Fibroblast of pulmonary artery (primary cell): ENCODE measurements at regions not wholly inside any gene's neighbourhood (a gene's known extent, or its start where the extent isn't known, plus 50 kb on each side); places are given as distances from the start of the nearest gene placed in this dataset.
"Not testable (repeated sequence)": the region's sequence is repeated elsewhere in the genome, so short reads cannot be mapped to it uniquely, and the experiment has no call there.

Source experiments
- DNase-seq: peaks from one replicate; pipeline ENCODE4 v3.0.0-alpha.2; 2010; ENCODE audit warnings: low read depth
- H3K4me3 ChIP-seq: replicated peaks from 2 replicates; pipeline ENCODE4 v1.5.1; 2011; ENCODE audit warnings: low read depth, mild to moderate bottlenecking, control low read depth, low read length, moderate library complexity
- CTCF ChIP-seq: IDR thresholded peaks from 2 replicates; pipeline ENCODE4 v1.5.1; 2011; ENCODE audit warnings: mild to moderate bottlenecking, control low read depth, low read length, inconsistent platforms; ENCODE audit errors: missing control alignments

- no peak for TF ChIP-seq CTCF
- no peak overlapping the region for H3K4me3 ChIP-seq
- DNase-seq = no peak
Observed at GRCh38 chr4:160546201-160546600, 1443.3 kb downstream of the RAPGEF2 start.

- not testable (repeated sequence) for DNase-seq, H3K4me3 ChIP-seq
Observed at GRCh38 chr4:160549951-160550519, 1447.2 kb downstream of the RAPGEF2 start.

- no peak for TF ChIP-seq CTCF
- no peak overlapping the region for H3K4me3 ChIP-seq
- no peak for DNase-seq
Observed at GRCh38 chr4:160562661-160563060, 1459.8 kb downstream of the RAPGEF2 start.

GRCh38 chr4:160563552-160564282 lies 1460.8 kb downstream of the RAPGEF2 start:
- DNase-seq = no peak
- H3K4me3 ChIP-seq = no peak overlapping the region
- no peak for TF ChIP-seq CTCF

- no peak for DNase-seq
- TF ChIP-seq CTCF = no peak
- H3K4me3 ChIP-seq = no peak overlapping the region
Observed at GRCh38 chr4:160567634-160568033, 1464.8 kb downstream of the RAPGEF2 start.

- no peak for TF ChIP-seq CTCF
- no peak for DNase-seq
- H3K4me3 ChIP-seq = no peak overlapping the region
Observed at GRCh38 chr4:160570271-160570670, 1467.4 kb downstream of the RAPGEF2 start.

- not testable (repeated sequence) for DNase-seq, H3K4me3 ChIP-seq
Observed at GRCh38 chr4:160574272-160574671, 1471.4 kb downstream of the RAPGEF2 start.

GRCh38 chr4:160580581-160580980 lies 1477.7 kb downstream of the RAPGEF2 start:
- TF ChIP-seq CTCF = no peak
- DNase-seq = no peak
- H3K4me3 ChIP-seq = no peak overlapping the region
